GM18508 (cell line): ENCODE measurements at regions not wholly inside any gene's neighbourhood (a gene's known extent, or its start where the extent isn't known, plus 50 kb on each side); places are given as distances from the start of the nearest gene placed in this dataset.
"Not testable (repeated sequence)": the region's sequence is repeated elsewhere in the genome, so short reads cannot be mapped to it uniquely, and the experiment has no call there.

Source experiments
- ATAC-seq: cut with Tn5 transposase; IDR thresholded peaks from one replicate; pipeline ENCODE4 v1.9.1; 2021; ENCODE audit warnings: moderate number of reproducible peaks; ENCODE audit not compliant: insufficient read depth, unreplicated experiment

- ATAC-seq: no peak
These were observed 267.2 kb downstream of the FBXO8 start for GRCh38 chr4:174016251-174016650.

- ATAC-seq: no peak
These were observed 270.6 kb downstream of the FBXO8 start for GRCh38 chr4:174012886-174013259.

- ATAC-seq: no peak
These were observed 271.2 kb downstream of the FBXO8 start for GRCh38 chr4:174012135-174012885.

- ATAC-seq: no peak
These were observed 272.9 kb downstream of the FBXO8 start for GRCh38 chr4:174010547-174010946.

- no peak for ATAC-seq
These were observed 273.6 kb downstream of the FBXO8 start for GRCh38 chr4:174009686-174010451.

- ATAC-seq: no peak
These were observed 278.0 kb downstream of the FBXO8 start for GRCh38 chr4:174005422-174005821.

GRCh38 chr4:173998471-173999144 lies 284.9 kb downstream of the FBXO8 start:
- no peak for ATAC-seq

- not testable (repeated sequence) for ATAC-seq
These were observed 287.7 kb downstream of the FBXO8 start for GRCh38 chr4:173995779-173996178.

- ATAC-seq: no peak
These were observed 291.7 kb downstream of the FBXO8 start for GRCh38 chr4:173991814-173992213.

- no peak for ATAC-seq
These were observed 292.2 kb downstream of the FBXO8 start for GRCh38 chr4:173991316-173991715.

- ATAC-seq: no peak
These were observed 292.6 kb downstream of the FBXO8 start for GRCh38 chr4:173990869-173991210.

- ATAC-seq: no peak
These were observed 293.2 kb downstream of the FBXO8 start for GRCh38 chr4:173990126-173990868.

GRCh38 chr4:173963523-173963922 lies 319.9 kb downstream of the FBXO8 start:
- not testable (repeated sequence) for ATAC-seq

GRCh38 chr4:173960398-173960797 lies 323.1 kb downstream of the FBXO8 start:
- ATAC-seq: no peak

GRCh38 chr4:173958445-173958844 lies 325.0 kb downstream of the FBXO8 start:
- no peak for ATAC-seq

GRCh38 chr4:173943547-173943946 lies 339.9 kb downstream of the FBXO8 start:
- no peak for ATAC-seq

GRCh38 chr4:173940146-173940545 lies 343.3 kb downstream of the FBXO8 start:
- ATAC-seq: no peak

- ATAC-seq: no peak
These were observed 345.7 kb downstream of the FBXO8 start for GRCh38 chr4:173937631-173938270.

- no peak for ATAC-seq
These were observed 346.6 kb downstream of the FBXO8 start for GRCh38 chr4:173936861-173937260.
